ENCODE measurements at regions not wholly inside any gene's neighbourhood (a gene's known extent, or its start where the extent isn't known, plus 50 kb on each side); places are given as distances from the start of the nearest gene placed in this dataset.

GRCh38 chr10:107747851-107748250 lies 583.3 kb upstream of the SORCS1 start:
- TF ChIP-seq CTCF (IDR thresholded peaks at IDR 0.05; ENCODE audit: extremely low read depth, missing control alignments): no peak

GRCh38 chr10:107741971-107742370 lies 577.5 kb upstream of the SORCS1 start:
- no peak for TF ChIP-seq CTCF (IDR thresholded peaks at IDR 0.05; ENCODE audit: extremely low read depth, missing control alignments)
- no peak for DNase-seq (ENCODE audit: low spot score)

More at GRCh38 chr10:107747851-107748250, 583.3 kb upstream of the SORCS1 start:
- no peak for DNase-seq (ENCODE audit: low spot score)

- no peak for TF ChIP-seq CTCF (IDR thresholded peaks at IDR 0.05; ENCODE audit: extremely low read depth, missing control alignments)
- DNase-seq (ENCODE audit: low spot score): peak; percentile 1
Observed at GRCh38 chr10:107740962-107741690, 576.6 kb upstream of the SORCS1 start.

- no peak for TF ChIP-seq CTCF (IDR thresholded peaks at IDR 0.05; ENCODE audit: extremely low read depth, missing control alignments)
- DNase-seq (ENCODE audit: low spot score): no peak
Observed at GRCh38 chr10:107739951-107740350, 575.4 kb upstream of the SORCS1 start.

GRCh38 chr10:107733328-107734130 lies 569.0 kb upstream of the SORCS1 start:
- no peak for TF ChIP-seq CTCF (IDR thresholded peaks at IDR 0.05; ENCODE audit: extremely low read depth, missing control alignments)
- DNase-seq (ENCODE audit: low spot score): no peak

GRCh38 chr10:107732045-107732444 lies 567.5 kb upstream of the SORCS1 start:
- TF ChIP-seq CTCF (IDR thresholded peaks at IDR 0.05; ENCODE audit: extremely low read depth, missing control alignments): no peak
- DNase-seq (ENCODE audit: low spot score): no peak

GRCh38 chr10:107728807-107729206 lies 564.3 kb upstream of the SORCS1 start:
- DNase-seq (ENCODE audit: low spot score): no peak
- TF ChIP-seq CTCF (IDR thresholded peaks at IDR 0.05; ENCODE audit: extremely low read depth, missing control alignments): no peak

Measured in GM20000 (cell line).